GM12878 (cell line): ENCODE measurements at regions not wholly inside any gene's neighbourhood (a gene's known extent, or its start where the extent isn't known, plus 50 kb on each side); places are given as distances from the start of the nearest gene placed in this dataset.

ENCODE experiments used
- ATAC-seq: fragments of 200-7000 bp; cut with Tn5 transposase; 3 replicates; pipeline ENCODE4 v1.9.1; 2020; ENCODE audit warnings: mild to moderate bottlenecking, moderate library complexity
- BruUV-seq: library from RNA; stranded (reverse); fragments of 400-500 nt; replicated peaks from 2 replicates; lab custom pipeline; 2021; lab: Mats Ljungman, UMichigan
- CTCF ChIA-PET: fragments of 300-600 bp; sonication (Branson Sonifier 250); formaldehyde crosslinking; extraction: SDS; loops from one replicate; lab custom pipeline; 2021; ENCODE audit warnings: inconsistent platforms; lab: Yijun Ruan, JAX
- POLR2A ChIA-PET: fragments of 350-600 bp; formaldehyde crosslinking; extraction: SDS; loops from one replicate; lab custom pipeline; 2021; ENCODE audit warnings: inconsistent platforms; lab: Charles Lee
- RAD21 ChIA-PET: fragments of 300-600 bp; sonication (Branson Sonifier 250); formaldehyde crosslinking; loops from one replicate; lab custom pipeline; 2023; ENCODE audit warnings: antibody characterized with exemption; ENCODE audit not compliant: unreplicated experiment; lab: Charles Lee
- SMC1A ChIA-PET: fragments of 300-600 bp; sonication (Branson Sonifier 250); formaldehyde crosslinking; loops from one replicate; lab custom pipeline; 2023; ENCODE audit not compliant: unreplicated experiment, uncharacterized antibody; lab: Charles Lee
- DNase-seq: peaks from one replicate; pipeline ENCODE4 v3.0.0-alpha.2; 2011; ENCODE audit warnings: low read depth, low spot score
- FAIRE-seq: peaks from 3 replicates; lab custom pipeline; 2011; peaks lifted over from hg19 to GRCh38; lab: Jason Lieb, UNC
- H2AFZ ChIP-seq: 2 replicates; pipeline ENCODE4 v1.6.0; 2011; ENCODE audit warnings: low read depth, low read length, control low read depth; ENCODE audit not compliant: control insufficient read depth
- H3K27ac ChIP-seq: 2 replicates; pipeline ENCODE4 v1.5.1; 2011; ENCODE audit warnings: control low read depth; ENCODE audit not compliant: control insufficient read depth, insufficient read depth
- H3K27me3 ChIP-seq, 2 experiments: replicated peaks in 1 of 2; 2 replicates each; pipeline versions ENCODE4 v1.6.0 to v1.6.1; 2011; ENCODE audit warnings: low read length in 1 of 2; ENCODE audit not compliant: control insufficient read depth in 2 of 2, insufficient read depth in 2 of 2
- H3K36me3 ChIP-seq, 2 experiments: 2 replicates each; pipeline ENCODE4 v1.5.1; 2011; ENCODE audit warnings: low read length in 1 of 2; ENCODE audit not compliant: control insufficient read depth in 2 of 2, insufficient read depth in 2 of 2
- H3K4me1 ChIP-seq: 2 replicates; pipeline ENCODE4 v1.6.1; 2011; ENCODE audit warnings: mild to moderate bottlenecking, low read length, moderate library complexity, mixed read lengths; ENCODE audit not compliant: control insufficient read depth, insufficient read depth
- H3K4me2 ChIP-seq: 2 replicates; pipeline ENCODE4 v1.6.0; 2011; ENCODE audit warnings: control low read depth; ENCODE audit not compliant: control insufficient read depth, insufficient read depth
- H3K4me3 ChIP-seq: fragments of 200-600 bp; sonication (generic); 2 replicates; pipeline ENCODE4 v1.5.1; 2016
- H3K79me2 ChIP-seq: 2 replicates; pipeline ENCODE4 v1.6.0; 2011; ENCODE audit warnings: low read length; ENCODE audit not compliant: control insufficient read depth, insufficient read depth
- H3K9ac ChIP-seq: 2 replicates; pipeline ENCODE4 v1.8.0; 2011; ENCODE audit warnings: low read length, control low read depth, mixed read lengths; ENCODE audit not compliant: control insufficient read depth, insufficient read depth
- H3K9me3 ChIP-seq: replicated peaks from 3 replicates; pipeline ENCODE4 v1.5.1; 2011; ENCODE audit warnings: mild to moderate bottlenecking, low read length; ENCODE audit not compliant: control insufficient read depth, insufficient read depth
- H4K20me1 ChIP-seq: 2 replicates; pipeline ENCODE4 v1.6.0; 2011; ENCODE audit not compliant: control insufficient read depth, insufficient read depth
- BRCA1 ChIP-seq: IDR thresholded peaks from 2 replicates; pipeline ENCODE4 v1.6.1; 2011; ENCODE audit warnings: low read depth, low read length, improper control_type of control experiment
- CBFB ChIP-seq: IDR thresholded peaks from 2 replicates; pipeline ENCODE4 v1.6.1; 2016; ENCODE audit warnings: antibody characterized with exemption, low read depth
- CBX3 ChIP-seq: fragments of 200-600 bp; sonication (generic); IDR thresholded peaks from 2 replicates; pipeline ENCODE4 v1.6.1; 2016; ENCODE audit warnings: low read depth, borderline replicate concordance
- IRF4 ChIP-seq: IDR thresholded peaks from 2 replicates; pipeline ENCODE4 v1.6.1; 2011; ENCODE audit warnings: low read depth, low read length
- MTA3 ChIP-seq: IDR thresholded peaks from 2 replicates; pipeline ENCODE4 v1.6.1; 2012; ENCODE audit warnings: low read length, inconsistent platforms, borderline replicate concordance
- NFXL1 ChIP-seq: fragments of 450-650 bp; IDR thresholded peaks from 2 replicates; pipeline ENCODE4 v1.6.1; 2017; ENCODE audit warnings: antibody characterized with exemption, mild to moderate bottlenecking, borderline replicate concordance
- PML ChIP-seq: IDR thresholded peaks from 2 replicates; pipeline ENCODE4 v1.6.1; 2012; ENCODE audit warnings: low read length, inconsistent platforms
- RAD51 ChIP-seq: fragments of 450-650 bp; IDR thresholded peaks from 2 replicates; pipeline ENCODE4 v1.6.1; 2016; ENCODE audit warnings: moderate library complexity, mild to moderate bottlenecking, inconsistent platforms
- RFX5 ChIP-seq: IDR thresholded peaks from 2 replicates; pipeline ENCODE4 v1.6.1; 2011; ENCODE audit warnings: low read depth, low read length, improper control_type of control experiment
- SMAD5 ChIP-seq: IDR thresholded peaks from 2 replicates; pipeline ENCODE4 v1.6.1; 2016; ENCODE audit warnings: antibody characterized with exemption, low read depth
- SREBF1 ChIP-seq: IDR thresholded peaks from 2 replicates; pipeline ENCODE4 v1.6.1; 2012; ENCODE audit warnings: mild to moderate bottlenecking, low read length
- ZSCAN29 ChIP-seq: fragments of 450-650 bp; IDR thresholded peaks from 2 replicates; pipeline ENCODE4 v1.6.1; 2017; ENCODE audit warnings: mild to moderate bottlenecking, moderate library complexity
- WGBS: methylation state at CpG from one replicate; pipeline ENCODE4 v1.1.6; 2016; ENCODE audit warnings: low lambda C conversion rate; ENCODE audit not compliant: insufficient replicate concordance, insufficient coverage; ENCODE audit errors: missing lambda C conversion rate; 5-methylcytosine and 5-hydroxymethylcytosine counted together
- in situ Hi-C: fragments of 300-500 bp; cut with MboI; formaldehyde crosslinking; loops from 9 replicates; pipeline ENCODE4 v1.14.3; 2018; ENCODE audit warnings: mixed read lengths
- intact Hi-C: fragments of 100-400 bp; cut with micrococcal nuclease; formaldehyde crosslinking; loops from one replicate; pipeline ENCODE4 v1.14.2; 2022; ENCODE audit not compliant: unreplicated experiment
- TF ChIP-seq, protein P1 (sequence below): IDR thresholded peaks from 2 replicates; pipeline ENCODE4 v1.6.1; 2012; ENCODE audit warnings: low read depth, low read length, improper control_type of control experiment
- TF ChIP-seq, protein P2 (sequence below): IDR thresholded peaks from 2 replicates; pipeline ENCODE4 v1.6.1; 2012; ENCODE audit warnings: low read depth, low read length, improper control_type of control experiment

DNA sequence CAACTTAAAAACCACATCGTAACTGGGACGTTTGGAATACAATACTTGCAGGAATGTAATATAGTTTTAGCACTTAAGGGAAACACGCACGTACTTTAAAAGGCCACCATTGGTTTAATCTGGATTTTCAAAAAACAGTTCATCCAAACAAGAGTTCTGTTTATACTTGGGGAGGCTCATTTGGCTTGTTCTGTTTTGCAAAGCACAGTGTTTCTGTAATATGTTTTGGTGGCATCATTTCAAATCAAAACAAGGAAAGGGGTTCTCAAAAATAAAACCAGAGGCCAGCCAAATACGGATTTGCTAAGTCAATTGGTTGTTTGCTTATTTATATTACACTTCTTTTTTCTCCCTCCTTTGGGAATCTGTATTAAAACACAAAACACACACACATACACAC is 656.1 kb upstream of the SOX9 start:
- intact Hi-C loops (loop anchor here (5.0 kb wide), 2 partner anchors 377 to 827 kb away; no protein-coding TSS in a partner anchor), in situ Hi-C loops (loop anchor here (10.0 kb wide), 1 partner anchor 650 kb away; no protein-coding TSS in a partner anchor)
- no TSS peak for BruUV-seq
- no peaks in the 10 kb centered on the region for H3K36me3 ChIP-seq
- ChIA-PET CTCF (interaction anchor here (1.4 kb wide), 1 partner anchor 8 kb away, joined by 7 read pairs; no protein-coding TSS in a partner anchor), POLR2A (no interaction called here), RAD21 (no interaction called here), SMC1A (no interaction called here)
- no peak overlapping the region for H3K4me3 ChIP-seq
- H2AFZ ChIP-seq: no peak overlapping the region
- no peak for TF ChIP-seq PML
- TF ChIP-seq ZSCAN29: no peak
- TF ChIP-seq, protein P1, sequence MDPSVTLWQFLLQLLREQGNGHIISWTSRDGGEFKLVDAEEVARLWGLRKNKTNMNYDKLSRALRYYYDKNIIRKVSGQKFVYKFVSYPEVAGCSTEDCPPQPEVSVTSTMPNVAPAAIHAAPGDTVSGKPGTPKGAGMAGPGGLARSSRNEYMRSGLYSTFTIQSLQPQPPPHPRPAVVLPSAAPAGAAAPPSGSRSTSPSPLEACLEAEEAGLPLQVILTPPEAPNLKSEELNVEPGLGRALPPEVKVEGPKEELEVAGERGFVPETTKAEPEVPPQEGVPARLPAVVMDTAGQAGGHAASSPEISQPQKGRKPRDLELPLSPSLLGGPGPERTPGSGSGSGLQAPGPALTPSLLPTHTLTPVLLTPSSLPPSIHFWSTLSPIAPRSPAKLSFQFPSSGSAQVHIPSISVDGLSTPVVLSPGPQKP: no peak
- TF ChIP-seq CBX3: no peak
- no peak for TF ChIP-seq RAD51
- no peak for TF ChIP-seq MTA3
- TF ChIP-seq, protein P2, sequence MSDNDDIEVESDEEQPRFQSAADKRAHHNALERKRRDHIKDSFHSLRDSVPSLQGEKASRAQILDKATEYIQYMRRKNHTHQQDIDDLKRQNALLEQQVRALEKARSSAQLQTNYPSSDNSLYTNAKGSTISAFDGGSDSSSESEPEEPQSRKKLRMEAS: no peak
- no peak for TF ChIP-seq IRF4
- no peak for TF ChIP-seq SREBF1
- TF ChIP-seq RFX5: no peak
- TF ChIP-seq SMAD5: no peak
- TF ChIP-seq BRCA1: no peak
- TF ChIP-seq NFXL1: no peak
- TF ChIP-seq CBFB: no peak
- FAIRE-seq (no peak), ATAC-seq (no peak), DNase-seq (no peak)
- H3K9me3 ChIP-seq: no peaks in the 10 kb centered on the region
- no peaks in the 10 kb centered on the region for H3K27me3 ChIP-seq
- no peaks in the 10 kb centered on the region for H3K79me2 ChIP-seq
- no peaks in the 10 kb centered on the region for H3K4me1 ChIP-seq
- H3K9ac ChIP-seq: no peak overlapping the region
- no peak overlapping the region for H3K27ac ChIP-seq
- H4K20me1 ChIP-seq: no peaks in the 10 kb centered on the region
- whole genome bisulfite sequencing: 50% methylated on average over 5 of the region's 5 CpGs
- no peak overlapping the region for H3K4me2 ChIP-seq
